A673 (cell line): ENCODE measurements at regions not wholly inside any gene's neighbourhood (a gene's known extent, or its start where the extent isn't known, plus 50 kb on each side); places are given as distances from the start of the nearest gene placed in this dataset.

Experiments used
- CTCF ChIP-seq: fragments of 300-800, 200-600 bp; sonication (generic); conservative IDR thresholded peaks from 2 replicates; pipeline ENCODE4 v1.5.1; 2017; ENCODE audit warnings: low read depth, mild to moderate bottlenecking, antibody characterized with exemption, low read length, moderate library complexity, mixed read lengths
- EZH2 ChIP-seq: fragments of 200-600 bp; sonication (generic); IDR thresholded peaks from 2 replicates; pipeline ENCODE4 v1.6.1; 2017; ENCODE audit warnings: borderline replicate concordance, low read depth, mild to moderate bottlenecking, mixed read lengths, antibody characterized with exemption, low read length; ENCODE audit not compliant: poor library complexity, severe bottlenecking

GRCh38 chr9:100865648-100866047, 162.9 kb upstream of the PLPPR1 start:
- TF ChIP-seq CTCF (no peak), EZH2 (no peak)
